BLaER1 (cell line): ENCODE measurements at regions not wholly inside any gene's neighbourhood (a gene's known extent, or its start where the extent isn't known, plus 50 kb on each side); places are given as distances from the start of the nearest gene placed in this dataset.
"Not testable (repeated sequence)": the region's sequence is repeated elsewhere in the genome, so short reads cannot be mapped to it uniquely, and the experiment has no call there.

Source experiments
- H3K27ac ChIP-seq: shearing (Covaris generic); formaldehyde crosslinking; 2 replicates; pipeline ENCODE4 v1.8.1; 2022
- H3K27me3 ChIP-seq: shearing (Covaris generic); formaldehyde crosslinking; 2 replicates; pipeline ENCODE4 v1.8.1; 2022
- H3K36me3 ChIP-seq: shearing (Covaris generic); formaldehyde crosslinking; 2 replicates; pipeline ENCODE4 v1.8.1; 2022
- H3K4me1 ChIP-seq: shearing (Covaris generic); formaldehyde crosslinking; 2 replicates; pipeline ENCODE4 v1.8.1; 2022
- H3K4me2 ChIP-seq: shearing (Covaris generic); formaldehyde crosslinking; 2 replicates; pipeline ENCODE4 v1.8.1; 2022
- H3K4me3 ChIP-seq: shearing (Covaris generic); formaldehyde crosslinking; 2 replicates; pipeline ENCODE4 v1.8.1; 2022
- H3K9ac ChIP-seq: shearing (Covaris generic); formaldehyde crosslinking; 2 replicates; pipeline ENCODE4 v1.8.1; 2022
- H3K9me3 ChIP-seq: shearing (Covaris generic); formaldehyde crosslinking; 2 replicates; pipeline ENCODE4 v1.8.1; 2022
- H4K20me1 ChIP-seq: shearing (Covaris generic); formaldehyde crosslinking; 2 replicates; pipeline ENCODE4 v1.8.1; 2022
- Cebpa-rat ChIP-seq: shearing (Covaris generic); IDR thresholded peaks from 2 replicates; pipeline ENCODE4 v1.8.1; 2022

GRCh38 chr3:182637350-182638110, 155.8 kb upstream of the ATP11B start:
- Histone ChIP-seq H3K36me3 (no peaks in the 10 kb centered on the region), H3K4me2 (no peak overlapping the region), H3K4me3 (no peak overlapping the region), H3K27ac (no peak overlapping the region), H4K20me1 (no peaks in the 10 kb centered on the region), H3K27me3 (no peaks in the 10 kb centered on the region), H3K9me3 (peaks cover 6% of the 10 kb centered on the region; the same call in 1 of the 2 replicates), H3K9ac (no peak overlapping the region), H3K4me1 (no peaks in the 10 kb centered on the region)
- TF ChIP-seq Cebpa-rat: no peak

GRCh38 chr3:182644013-182644412, 149.3 kb upstream of the ATP11B start:
- no peak for TF ChIP-seq Cebpa-rat
- H3K4me3 ChIP-seq: no peak overlapping the region

GRCh38 chr3:182644790-182645433, 148.4 kb upstream of the ATP11B start:
- Histone ChIP-seq H3K27ac (no peak overlapping the region), H3K9me3 (peaks cover 6% of the 10 kb centered on the region; the same call in 1 of the 2 replicates), H3K4me2 (no peak overlapping the region), H3K4me1 (no peaks in the 10 kb centered on the region), H3K27me3 (no peaks in the 10 kb centered on the region), H3K9ac (no peak overlapping the region), H4K20me1 (no peaks in the 10 kb centered on the region), H3K36me3 (no peaks in the 10 kb centered on the region), H3K4me3 (no peak overlapping the region)
- TF ChIP-seq Cebpa-rat: no peak

More at GRCh38 chr3:182644013-182644412, 149.3 kb upstream of the ATP11B start:
- H3K27me3 ChIP-seq: no peaks in the 10 kb centered on the region
- peaks cover 6% of the 10 kb centered on the region; the same call in 1 of the 2 replicates for H3K9me3 ChIP-seq
- no peak overlapping the region for H3K4me2 ChIP-seq
- H3K4me1 ChIP-seq: no peaks in the 10 kb centered on the region
- H3K9ac ChIP-seq: no peak overlapping the region
- H3K36me3 ChIP-seq: no peaks in the 10 kb centered on the region
- H4K20me1 ChIP-seq: no peaks in the 10 kb centered on the region
- H3K27ac ChIP-seq: no peak overlapping the region

GRCh38 chr3:182650568-182651128, 142.7 kb upstream of the ATP11B start:
- H3K36me3 ChIP-seq: no peaks in the 10 kb centered on the region
- no peak overlapping the region for H3K27ac ChIP-seq
- no peaks in the 10 kb centered on the region for H3K27me3 ChIP-seq
- H3K4me1 ChIP-seq: no peaks in the 10 kb centered on the region
- H3K9ac ChIP-seq: no peak overlapping the region
- H4K20me1 ChIP-seq: no peaks in the 10 kb centered on the region
- H3K4me3 ChIP-seq: no peak overlapping the region
- no peak for TF ChIP-seq Cebpa-rat
- no peaks in the 10 kb centered on the region for H3K9me3 ChIP-seq
- H3K4me2 ChIP-seq: no peak overlapping the region

- TF ChIP-seq Cebpa-rat: no peak
- H3K4me1 ChIP-seq: no peaks in the 10 kb centered on the region
- no peaks in the 10 kb centered on the region for H3K9me3 ChIP-seq
- no peak overlapping the region for H3K9ac ChIP-seq
- no peaks in the 10 kb centered on the region for H4K20me1 ChIP-seq
- no peaks in the 10 kb centered on the region for H3K36me3 ChIP-seq
- no peak overlapping the region for H3K4me3 ChIP-seq
- no peaks in the 10 kb centered on the region for H3K27me3 ChIP-seq
- H3K27ac ChIP-seq: no peak overlapping the region
- no peak overlapping the region for H3K4me2 ChIP-seq
Measured at GRCh38 chr3:182651461-182651860, 141.8 kb upstream of the ATP11B start.

GRCh38 chr3:182653065-182653464, 140.2 kb upstream of the ATP11B start:
- not testable (repeated sequence) for H3K9ac ChIP-seq, H3K4me2 ChIP-seq, H3K4me3 ChIP-seq, H3K36me3 ChIP-seq, H3K4me1 ChIP-seq, H3K27ac ChIP-seq, H3K27me3 ChIP-seq, H3K9me3 ChIP-seq, H4K20me1 ChIP-seq

- no peaks in the 10 kb centered on the region for H3K9me3 ChIP-seq
- no peaks in the 10 kb centered on the region for H3K27me3 ChIP-seq
- H3K9ac ChIP-seq: no peak overlapping the region
- H3K4me2 ChIP-seq: no peak overlapping the region
- no peaks in the 10 kb centered on the region for H3K36me3 ChIP-seq
- no peak overlapping the region for H3K27ac ChIP-seq
- no peaks in the 10 kb centered on the region for H3K4me1 ChIP-seq
- H4K20me1 ChIP-seq: no peaks in the 10 kb centered on the region
- H3K4me3 ChIP-seq: no peak overlapping the region
- no peak for TF ChIP-seq Cebpa-rat
Measured at GRCh38 chr3:182668541-182668940, 124.8 kb upstream of the ATP11B start.

GRCh38 chr3:182668974-182669373, 124.3 kb upstream of the ATP11B start:
- TF ChIP-seq Cebpa-rat: no peak
- Histone ChIP-seq H3K27me3 (no peaks in the 10 kb centered on the region), H3K9ac (no peak overlapping the region), H3K9me3 (no peaks in the 10 kb centered on the region), H3K4me3 (no peak overlapping the region), H3K4me2 (no peak overlapping the region), H3K36me3 (no peaks in the 10 kb centered on the region), H4K20me1 (no peaks in the 10 kb centered on the region), H3K27ac (no peak overlapping the region), H3K4me1 (no peaks in the 10 kb centered on the region)

GRCh38 chr3:182671541-182671940, 121.8 kb upstream of the ATP11B start:
- Histone ChIP-seq H3K4me1 (no peaks in the 10 kb centered on the region), H3K9me3 (no peaks in the 10 kb centered on the region), H3K4me3 (no peak overlapping the region), H3K36me3 (no peaks in the 10 kb centered on the region), H3K4me2 (no peak overlapping the region), H3K9ac (no peak overlapping the region), H3K27ac (no peak overlapping the region), H3K27me3 (no peaks in the 10 kb centered on the region), H4K20me1 (no peaks in the 10 kb centered on the region)
- no peak for TF ChIP-seq Cebpa-rat

GRCh38 chr3:182671942-182672341, 121.4 kb upstream of the ATP11B start:
- H4K20me1 ChIP-seq: no peaks in the 10 kb centered on the region
- H3K4me3 ChIP-seq: no peak overlapping the region
- no peaks in the 10 kb centered on the region for H3K9me3 ChIP-seq
- no peaks in the 10 kb centered on the region for H3K36me3 ChIP-seq
- H3K4me1 ChIP-seq: no peaks in the 10 kb centered on the region
- no peak for TF ChIP-seq Cebpa-rat
- H3K27ac ChIP-seq: no peak overlapping the region
- no peak overlapping the region for H3K4me2 ChIP-seq
- no peaks in the 10 kb centered on the region for H3K27me3 ChIP-seq
- no peak overlapping the region for H3K9ac ChIP-seq
